ENCODE measurements at regions not wholly inside any gene's neighbourhood (a gene's known extent, or its start where the extent isn't known, plus 50 kb on each side); places are given as distances from the start of the nearest gene placed in this dataset.

- no peak for DNase-seq (ENCODE audit: low spot score)
Measured at GRCh38 chr3:64888840-64889392, 201.1 kb upstream of the ADAMTS9 start.

GRCh38 chr3:64888165-64888564 lies 200.4 kb upstream of the ADAMTS9 start:
- DNase-seq (ENCODE audit: low spot score), result no peak

- DNase-seq (ENCODE audit: low spot score), result no peak
Measured at GRCh38 chr3:64885055-64885454, 197.3 kb upstream of the ADAMTS9 start.

GRCh38 chr3:64884536-64884935 lies 196.7 kb upstream of the ADAMTS9 start:
- no peak for DNase-seq (ENCODE audit: low spot score)

GRCh38 chr3:64880916-64881315 lies 193.1 kb upstream of the ADAMTS9 start:
- DNase-seq (ENCODE audit: low spot score), result no peak

- peak; percentile 27 for DNase-seq (ENCODE audit: low spot score)
Measured at GRCh38 chr3:64878362-64878761, 190.6 kb upstream of the ADAMTS9 start.

GRCh38 chr3:64873400-64873799 lies 185.6 kb upstream of the ADAMTS9 start:
- DNase-seq (ENCODE audit: low spot score), result no peak

GRCh38 chr3:64872345-64872744 lies 184.5 kb upstream of the ADAMTS9 start:
- no peak for DNase-seq (ENCODE audit: low spot score)

GRCh38 chr3:64871834-64872249 lies 184.0 kb upstream of the ADAMTS9 start:
- DNase-seq (ENCODE audit: low spot score), result no peak

GRCh38 chr3:64870876-64871646 lies 183.3 kb upstream of the ADAMTS9 start:
- no peak for DNase-seq (ENCODE audit: low spot score)

- no peak for DNase-seq (ENCODE audit: low spot score)
Measured at GRCh38 chr3:64867224-64867623, 179.4 kb upstream of the ADAMTS9 start.

- no peak for DNase-seq (ENCODE audit: low spot score)
Measured at GRCh38 chr3:64865839-64866570, 178.2 kb upstream of the ADAMTS9 start.

- no peak for DNase-seq (ENCODE audit: low spot score)
Measured at GRCh38 chr3:64863226-64864212, 175.7 kb upstream of the ADAMTS9 start.

GRCh38 chr3:64861684-64862083 lies 173.9 kb upstream of the ADAMTS9 start:
- DNase-seq (ENCODE audit: low spot score), result no peak

GRCh38 chr3:64860536-64860870 lies 172.7 kb upstream of the ADAMTS9 start:
- DNase-seq (ENCODE audit: low spot score), result no peak

- peak; percentile 37 for DNase-seq (ENCODE audit: low spot score)
Measured at GRCh38 chr3:64859625-64860535, 172.1 kb upstream of the ADAMTS9 start.

- DNase-seq (ENCODE audit: low spot score), result no peak
Measured at GRCh38 chr3:64856977-64857516, 169.2 kb upstream of the ADAMTS9 start.

GRCh38 chr3:64856106-64856505 lies 168.3 kb upstream of the ADAMTS9 start:
- no peak for DNase-seq (ENCODE audit: low spot score)

GRCh38 chr3:64853456-64853855 lies 165.7 kb upstream of the ADAMTS9 start:
- DNase-seq (ENCODE audit: low spot score), result no peak

- no peak for DNase-seq (ENCODE audit: low spot score)
Measured at GRCh38 chr3:64852738-64853137, 164.9 kb upstream of the ADAMTS9 start.

GRCh38 chr3:64848822-64849221 lies 161.0 kb upstream of the ADAMTS9 start:
- no peak for DNase-seq (ENCODE audit: low spot score)
